Astrocyte (in vitro differentiated cells and primary cell): ENCODE measurements at regions not wholly inside any gene's neighbourhood (a gene's known extent, or its start where the extent isn't known, plus 50 kb on each side); places are given as distances from the start of the nearest gene placed in this dataset.

Experiments
- DNase-seq: peaks from one replicate; pipeline ENCODE4 v3.0.0-alpha.2; 2010; ENCODE audit warnings: low read depth
- FAIRE-seq: peaks from 2 replicates; lab custom pipeline; 2011; peaks lifted over from hg19 to GRCh38; lab: Jason Lieb, UNC
- H2AFZ ChIP-seq: 2 replicates; pipeline ENCODE4 v1.6.0; 2012; ENCODE audit warnings: low read depth, low read length, inconsistent platforms
- H3K27ac ChIP-seq: 2 replicates; pipeline ENCODE4 v1.5.1; 2011; ENCODE audit warnings: low read depth, low read length, inconsistent platforms
- H3K27me3 ChIP-seq: 2 replicates; pipeline ENCODE4 v1.6.0; 2011; ENCODE audit warnings: low read length, inconsistent platforms; ENCODE audit not compliant: insufficient read depth
- H3K36me3 ChIP-seq: 2 replicates; pipeline ENCODE4 v1.5.1; 2011; ENCODE audit warnings: low read length, inconsistent platforms; ENCODE audit not compliant: insufficient read depth
- H3K4me1 ChIP-seq: 2 replicates; pipeline ENCODE4 v1.5.1; 2011; ENCODE audit warnings: low read length, inconsistent platforms; ENCODE audit not compliant: insufficient read depth
- H3K4me2 ChIP-seq: 2 replicates; pipeline ENCODE4 v1.6.0; 2012; ENCODE audit warnings: low read length, inconsistent platforms
- H3K4me3 ChIP-seq: 2 replicates; pipeline ENCODE4 v1.5.1; 2011; ENCODE audit warnings: low read depth, mild to moderate bottlenecking, low read length, inconsistent platforms; ENCODE audit not compliant: insufficient read depth
- H3K79me2 ChIP-seq: 2 replicates; pipeline ENCODE4 v1.6.0; 2012; ENCODE audit warnings: mild to moderate bottlenecking, low read length, inconsistent platforms; ENCODE audit not compliant: insufficient read depth
- H3K9ac ChIP-seq: 2 replicates; pipeline ENCODE4 v1.6.0; 2012; ENCODE audit warnings: mild to moderate bottlenecking, low read length, inconsistent platforms
- H3K9me3 ChIP-seq: 2 replicates; pipeline ENCODE4 v1.5.1; 2012; ENCODE audit warnings: low read depth, mild to moderate bottlenecking, low read length, inconsistent platforms; ENCODE audit not compliant: insufficient read depth
- H4K20me1 ChIP-seq: 2 replicates; pipeline ENCODE4 v1.6.0; 2012; ENCODE audit warnings: low read length, inconsistent platforms; ENCODE audit not compliant: insufficient read depth
- H3K27ac Mint-ChIP-seq: one replicate; pipeline ENCODE4 v1.8.0; 2021; ENCODE audit warnings: mild to moderate bottlenecking, mixed read lengths; ENCODE audit not compliant: unreplicated experiment
- H3K27me3 Mint-ChIP-seq: one replicate; pipeline ENCODE4 v1.8.0; 2021; ENCODE audit warnings: low read depth, mixed read lengths; ENCODE audit not compliant: unreplicated experiment
- H3K36me3 Mint-ChIP-seq: one replicate; pipeline ENCODE4 v1.8.0; 2021; ENCODE audit warnings: low read depth, mixed read lengths; ENCODE audit not compliant: unreplicated experiment
- H3K4me1 Mint-ChIP-seq: one replicate; pipeline ENCODE4 v1.8.0; 2021; ENCODE audit warnings: low read depth, mixed read lengths; ENCODE audit not compliant: unreplicated experiment
- H3K4me3 Mint-ChIP-seq: one replicate; pipeline ENCODE4 v1.8.0; 2021; ENCODE audit warnings: mild to moderate bottlenecking, moderate library complexity, mixed read lengths; ENCODE audit not compliant: unreplicated experiment
- H3K9me3 Mint-ChIP-seq: one replicate; pipeline ENCODE4 v1.8.0; 2021; ENCODE audit warnings: mild to moderate bottlenecking, mixed read lengths; ENCODE audit not compliant: unreplicated experiment
- CTCF ChIP-seq: IDR thresholded peaks from 2 replicates; pipeline ENCODE4 v1.5.1; 2011; ENCODE audit warnings: low read depth, mild to moderate bottlenecking, inconsistent platforms, low read length, moderate library complexity; ENCODE audit not compliant: insufficient read depth
- EZH2 ChIP-seq: IDR thresholded peaks from 2 replicates; pipeline ENCODE4 v1.6.1; 2012; ENCODE audit warnings: mild to moderate bottlenecking, low read length, inconsistent platforms; ENCODE audit not compliant: insufficient read depth

GRCh38 chr21:36549470-36549869 lies 69.5 kb upstream of the CLDN14 start:
- Mint-ChIP-seq H3K36me3 (no peaks in the 10 kb centered on the region), H3K4me3 (no peak overlapping the region), H3K9me3 (no peaks in the 10 kb centered on the region), H3K4me1 (peaks cover 26% of the 10 kb centered on the region), H3K27ac (no peak overlapping the region), H3K27me3 (peaks cover 20% of the 10 kb centered on the region)
- Histone ChIP-seq H3K9me3 (no peaks in the 10 kb centered on the region), H3K4me2 (no peak overlapping the region), H3K79me2 (no peaks in the 10 kb centered on the region), H3K9ac (no peak overlapping the region), H3K4me1 (peaks cover 8% of the 10 kb centered on the region), H3K4me3 (no peak overlapping the region), H3K27me3 (peaks cover 20% of the 10 kb centered on the region), H3K27ac (no peak overlapping the region), H4K20me1 (no peaks in the 10 kb centered on the region), H2AFZ (no peak overlapping the region), H3K36me3 (no peaks in the 10 kb centered on the region)
- TF ChIP-seq EZH2 (no peak), CTCF (no peak)
- no peak for FAIRE-seq
- no peak for DNase-seq

GRCh38 chr21:36550761-36551160 lies 70.8 kb upstream of the CLDN14 start:
- Histone ChIP-seq H3K79me2 (no peaks in the 10 kb centered on the region), H3K4me2 (no peak overlapping the region), H3K27me3 (peaks cover 14% of the 10 kb centered on the region), H3K9ac (no peak overlapping the region), H3K36me3 (no peaks in the 10 kb centered on the region), H2AFZ (no peak overlapping the region), H3K27ac (no peak overlapping the region), H3K4me1 (peaks cover 8% of the 10 kb centered on the region), H4K20me1 (no peaks in the 10 kb centered on the region), H3K9me3 (no peaks in the 10 kb centered on the region), H3K4me3 (no peak overlapping the region)
- no peak for FAIRE-seq
- Mint-ChIP-seq H3K9me3 (no peaks in the 10 kb centered on the region), H3K36me3 (no peaks in the 10 kb centered on the region), H3K4me3 (no peak overlapping the region), H3K27me3 (peaks cover 21% of the 10 kb centered on the region), H3K4me1 (peaks cover 21% of the 10 kb centered on the region), H3K27ac (no peak overlapping the region)
- DNase-seq: no peak
- TF ChIP-seq EZH2 (no peak), CTCF (no peak)

- Histone ChIP-seq H3K36me3 (no peaks in the 10 kb centered on the region), H3K9ac (no peak overlapping the region), H3K4me1 (peaks cover 8% of the 10 kb centered on the region), H3K27me3 (peaks cover 14% of the 10 kb centered on the region), H3K4me3 (no peak overlapping the region), H3K79me2 (no peaks in the 10 kb centered on the region), H3K27ac (no peak overlapping the region), H2AFZ (no peak overlapping the region), H3K9me3 (no peaks in the 10 kb centered on the region), H4K20me1 (no peaks in the 10 kb centered on the region), H3K4me2 (peak overlapping the region; percentile 57)
- TF ChIP-seq EZH2 (no peak), CTCF (no peak)
- no peaks in the 10 kb centered on the region for H3K36me3 Mint-ChIP-seq
- no peaks in the 10 kb centered on the region for H3K9me3 Mint-ChIP-seq
- H3K27me3 Mint-ChIP-seq: peaks cover 21% of the 10 kb centered on the region
- H3K4me1 Mint-ChIP-seq: peaks cover 17% of the 10 kb centered on the region
- DNase-seq (no peak), FAIRE-seq (no peak)
- H3K27ac Mint-ChIP-seq: no peak overlapping the region
- H3K4me3 Mint-ChIP-seq: no peak overlapping the region
These were observed 71.4 kb upstream of the CLDN14 start for GRCh38 chr21:36551321-36551720.
